HFFc6 (cell line): ENCODE measurements at regions not wholly inside any gene's neighbourhood (a gene's known extent, or its start where the extent isn't known, plus 50 kb on each side); places are given as distances from the start of the nearest gene placed in this dataset.

Source experiments
- DNase-seq: peaks from one replicate; pipeline ENCODE4 v3.0.0-alpha.2; 2018
- H3K27ac Mint-ChIP-seq: 2 replicates; pipeline ENCODE4 v1.8.0; 2020; ENCODE audit warnings: mild to moderate bottlenecking, mixed read lengths
- H3K27me3 Mint-ChIP-seq: 2 replicates; pipeline ENCODE4 v1.8.0; 2021; ENCODE audit warnings: mild to moderate bottlenecking, moderate library complexity, mixed read lengths; ENCODE audit not compliant: insufficient read depth
- H3K36me3 Mint-ChIP-seq: 2 replicates; pipeline ENCODE4 v1.8.0; 2021; ENCODE audit warnings: low read depth, mixed read lengths
- H3K4me1 Mint-ChIP-seq: 2 replicates; pipeline ENCODE4 v1.8.0; 2020; ENCODE audit warnings: low read depth, mixed read lengths
- H3K4me3 Mint-ChIP-seq: 2 replicates; pipeline ENCODE4 v1.8.0; 2020; ENCODE audit warnings: mild to moderate bottlenecking, moderate library complexity, mixed read lengths
- H3K9me3 Mint-ChIP-seq: 2 replicates; pipeline ENCODE4 v1.8.0; 2020; ENCODE audit warnings: mild to moderate bottlenecking, mixed read lengths
- TF ChIP-seq, protein P1 (sequence below): fragments of 200-600 bp; sonication (generic); IDR thresholded peaks from 2 replicates; pipeline ENCODE4 v1.5.0; 2021; ENCODE audit warnings: antibody characterized with exemption, mild to moderate bottlenecking

DNA sequence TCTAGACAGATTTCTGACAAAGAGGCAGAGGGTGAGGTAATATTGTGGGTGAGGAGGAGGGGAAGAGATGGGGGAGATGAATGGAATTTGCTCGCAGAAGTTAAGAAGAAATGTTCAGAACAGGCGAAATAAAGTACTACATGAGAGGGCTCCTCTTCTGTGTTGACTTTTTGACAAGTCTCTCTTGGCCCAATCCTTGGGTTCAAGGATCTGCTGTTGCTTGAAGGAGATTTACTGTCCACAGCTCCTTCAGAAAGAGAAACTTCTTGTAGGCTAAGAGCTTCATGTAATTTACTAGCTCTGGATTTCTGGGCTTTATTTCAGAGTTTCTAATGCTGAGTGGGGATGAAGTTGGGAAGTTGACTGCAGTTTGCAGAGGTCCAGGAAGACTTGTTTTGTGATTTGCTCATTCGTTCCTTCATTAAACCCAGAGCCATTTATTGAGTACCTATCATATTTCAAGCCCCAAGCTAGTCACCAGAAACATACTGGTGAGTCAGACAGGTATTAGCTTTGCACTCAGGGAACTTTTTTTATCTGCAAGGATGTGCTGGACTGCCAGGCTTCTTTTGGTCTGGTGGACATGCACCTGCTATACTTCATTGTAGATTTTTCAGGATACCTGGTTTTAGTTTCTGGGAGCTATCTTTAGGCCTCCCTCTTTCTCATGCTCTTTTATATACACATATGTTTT, 402.9 kb upstream of the CLINT1 start:
- no peaks in the 10 kb centered on the region for H3K4me1 Mint-ChIP-seq
- TF ChIP-seq, protein P1, sequence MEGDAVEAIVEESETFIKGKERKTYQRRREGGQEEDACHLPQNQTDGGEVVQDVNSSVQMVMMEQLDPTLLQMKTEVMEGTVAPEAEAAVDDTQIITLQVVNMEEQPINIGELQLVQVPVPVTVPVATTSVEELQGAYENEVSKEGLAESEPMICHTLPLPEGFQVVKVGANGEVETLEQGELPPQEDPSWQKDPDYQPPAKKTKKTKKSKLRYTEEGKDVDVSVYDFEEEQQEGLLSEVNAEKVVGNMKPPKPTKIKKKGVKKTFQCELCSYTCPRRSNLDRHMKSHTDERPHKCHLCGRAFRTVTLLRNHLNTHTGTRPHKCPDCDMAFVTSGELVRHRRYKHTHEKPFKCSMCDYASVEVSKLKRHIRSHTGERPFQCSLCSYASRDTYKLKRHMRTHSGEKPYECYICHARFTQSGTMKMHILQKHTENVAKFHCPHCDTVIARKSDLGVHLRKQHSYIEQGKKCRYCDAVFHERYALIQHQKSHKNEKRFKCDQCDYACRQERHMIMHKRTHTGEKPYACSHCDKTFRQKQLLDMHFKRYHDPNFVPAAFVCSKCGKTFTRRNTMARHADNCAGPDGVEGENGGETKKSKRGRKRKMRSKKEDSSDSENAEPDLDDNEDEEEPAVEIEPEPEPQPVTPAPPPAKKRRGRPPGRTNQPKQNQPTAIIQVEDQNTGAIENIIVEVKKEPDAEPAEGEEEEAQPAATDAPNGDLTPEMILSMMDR, result no peak

DNA sequence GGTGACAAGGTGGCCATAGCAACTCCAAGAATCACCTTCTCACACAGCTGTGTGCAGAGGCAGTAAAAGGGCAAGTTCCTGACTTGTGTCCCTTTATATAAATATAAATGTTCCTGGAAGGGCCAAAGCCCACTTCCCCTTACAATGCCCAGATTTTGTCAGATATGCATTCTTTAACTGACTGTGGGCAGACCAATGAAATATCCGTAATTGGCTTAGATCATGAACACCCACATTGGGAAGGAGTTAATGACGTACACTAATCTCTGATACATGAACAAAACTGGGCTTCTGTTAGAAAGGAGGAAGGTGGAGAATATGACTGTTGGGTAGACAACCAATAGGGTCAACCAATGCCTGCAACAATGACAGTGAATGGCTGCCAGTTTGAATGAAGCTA, 397.2 kb upstream of the CLINT1 start:
- Mint-ChIP-seq H3K4me1 (no peaks in the 10 kb centered on the region), H3K4me3 (no peak overlapping the region), H3K27ac (no peak overlapping the region), H3K27me3 (no peaks in the 10 kb centered on the region), H3K9me3 (peaks cover 11% of the 10 kb centered on the region), H3K36me3 (no peaks in the 10 kb centered on the region)
- TF ChIP-seq, protein P1, result no peak
- DNase-seq, result no peak

More for the DNA sequence above, 402.9 kb upstream of the CLINT1 start:
- Mint-ChIP-seq H3K36me3 (no peaks in the 10 kb centered on the region), H3K4me3 (no peak overlapping the region), H3K27me3 (no peaks in the 10 kb centered on the region), H3K27ac (no peak overlapping the region), H3K9me3 (peaks cover 7% of the 10 kb centered on the region)
- no peak for DNase-seq

DNA sequence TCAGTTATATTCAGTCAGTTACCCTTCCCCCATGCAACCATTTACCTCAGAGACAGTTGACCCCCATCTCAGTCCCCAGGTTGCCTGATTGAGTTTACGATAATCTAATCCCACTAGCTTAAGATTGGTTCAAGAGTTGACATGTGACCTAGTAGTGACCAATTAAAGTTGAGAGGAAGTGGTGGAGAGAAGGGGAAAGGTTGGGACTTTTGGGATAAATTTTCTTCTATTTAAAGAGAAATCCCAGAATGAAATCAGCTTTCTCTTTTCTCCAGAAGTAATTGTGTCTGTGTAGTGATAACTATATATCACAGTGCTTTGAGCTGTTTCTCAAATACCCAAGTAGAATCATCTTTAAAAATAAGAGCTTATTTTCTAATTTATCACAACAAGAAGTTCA, 396.7 kb upstream of the CLINT1 start:
- no peaks in the 10 kb centered on the region for H3K27me3 Mint-ChIP-seq
- no peak for DNase-seq
- TF ChIP-seq, protein P1, result no peak
- no peaks in the 10 kb centered on the region for H3K36me3 Mint-ChIP-seq
- peaks cover 11% of the 10 kb centered on the region for H3K9me3 Mint-ChIP-seq
- H3K4me3 Mint-ChIP-seq, result no peak overlapping the region
- H3K4me1 Mint-ChIP-seq, result no peaks in the 10 kb centered on the region
- H3K27ac Mint-ChIP-seq, result no peak overlapping the region

DNA sequence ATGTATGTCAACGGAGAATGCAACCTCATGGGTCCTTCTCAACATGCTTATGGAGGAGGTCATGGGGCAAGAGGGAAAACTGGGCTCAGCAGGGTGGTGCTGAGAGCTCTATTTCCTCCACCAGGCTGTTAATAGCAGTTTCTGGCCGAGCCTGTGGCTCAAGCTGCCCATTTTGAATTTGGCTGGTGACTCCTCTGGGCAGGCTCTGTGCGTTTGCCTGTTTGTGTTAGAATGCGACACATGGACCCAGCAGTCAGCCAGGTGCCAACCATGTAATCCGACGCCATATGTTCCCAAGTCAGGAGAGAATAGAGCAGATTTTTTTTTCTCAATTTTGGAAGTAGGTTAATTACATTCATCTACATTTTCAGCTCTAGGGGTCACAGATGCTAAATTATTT, 387.7 kb upstream of the CLINT1 start:
- TF ChIP-seq, protein P1, result no peak
- no peak overlapping the region for H3K4me3 Mint-ChIP-seq
- no peaks in the 10 kb centered on the region for H3K4me1 Mint-ChIP-seq
- H3K36me3 Mint-ChIP-seq, result no peaks in the 10 kb centered on the region; the same call in 1 of the 2 replicates
- H3K9me3 Mint-ChIP-seq, result peaks cover 20% of the 10 kb centered on the region
- no peaks in the 10 kb centered on the region; the same call in 1 of the 2 replicates for H3K27me3 Mint-ChIP-seq
- H3K27ac Mint-ChIP-seq, result no peak overlapping the region
- DNase-seq, result no peak

DNA sequence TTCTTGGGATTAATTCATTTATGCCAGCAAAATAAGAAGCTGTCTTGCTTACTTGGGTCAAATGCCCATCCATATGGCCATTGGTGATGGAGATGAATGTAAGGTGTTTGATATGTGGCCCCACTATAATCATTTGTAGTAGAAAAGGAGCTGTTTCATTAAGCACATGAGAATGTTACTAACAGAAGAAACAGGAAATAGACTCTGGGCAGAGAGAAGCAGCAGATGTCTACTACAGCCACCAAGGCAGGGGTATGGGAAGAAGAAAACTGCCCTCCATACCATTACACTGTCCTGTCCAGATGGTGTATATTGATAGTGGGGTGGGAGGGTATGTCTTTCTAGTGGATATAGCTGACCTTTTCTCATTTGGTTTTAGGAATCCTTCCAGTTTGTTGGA, 386.6 kb upstream of the CLINT1 start:
- H3K27me3 Mint-ChIP-seq, result no peaks in the 10 kb centered on the region; the same call in 1 of the 2 replicates

More for the DNA sequence above, 386.6 kb upstream of the CLINT1 start:
- no peak for DNase-seq
- H3K27ac Mint-ChIP-seq, result no peak overlapping the region
- H3K4me1 Mint-ChIP-seq, result no peaks in the 10 kb centered on the region
- TF ChIP-seq, protein P1, result no peak
- no peaks in the 10 kb centered on the region; the same call in 1 of the 2 replicates for H3K36me3 Mint-ChIP-seq
- no peak overlapping the region for H3K4me3 Mint-ChIP-seq
- peaks cover 23% of the 10 kb centered on the region for H3K9me3 Mint-ChIP-seq
